DMS114 treated with DMSO at 0.1 percent for 48 hours (cell line): ENCODE measurements at regions not wholly inside any gene's neighbourhood (a gene's known extent, or its start where the extent isn't known, plus 50 kb on each side); places are given as distances from the start of the nearest gene placed in this dataset.
"Not testable (repeated sequence)": the region's sequence is repeated elsewhere in the genome, so short reads cannot be mapped to it uniquely, and the experiment has no call there.

Source experiments
- DNase-seq: peaks from one replicate; lab custom pipeline; 2025; ENCODE audit not compliant: unreplicated experiment; lab: John Stamatoyannopoulos, UW

DNA sequence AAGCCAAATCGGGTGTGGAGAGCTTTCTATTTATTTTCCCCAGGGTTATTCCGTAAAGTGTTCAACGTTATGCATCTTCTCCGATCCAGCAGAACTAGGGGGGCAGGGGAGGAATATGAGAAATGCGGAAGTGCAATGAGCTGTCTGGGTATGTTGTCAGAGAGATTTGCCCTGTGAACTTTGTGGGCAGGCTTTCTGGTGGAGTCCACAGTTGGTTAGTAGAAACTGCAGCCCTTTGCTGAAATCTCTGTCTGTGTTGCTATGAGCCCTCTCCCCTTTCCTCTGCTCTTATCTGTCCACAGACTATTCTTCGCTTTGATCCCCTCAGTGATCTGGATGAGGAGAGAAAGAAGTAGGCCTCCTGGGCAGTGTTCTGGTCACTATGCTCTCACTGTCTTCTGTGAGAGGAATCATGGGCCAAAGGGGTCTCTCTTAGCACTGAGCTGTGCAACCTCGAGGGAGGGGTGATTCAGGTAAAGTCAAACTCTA lies 158.9 kb upstream of the FUT9 start:
- DNase-seq: no peak

DNA sequence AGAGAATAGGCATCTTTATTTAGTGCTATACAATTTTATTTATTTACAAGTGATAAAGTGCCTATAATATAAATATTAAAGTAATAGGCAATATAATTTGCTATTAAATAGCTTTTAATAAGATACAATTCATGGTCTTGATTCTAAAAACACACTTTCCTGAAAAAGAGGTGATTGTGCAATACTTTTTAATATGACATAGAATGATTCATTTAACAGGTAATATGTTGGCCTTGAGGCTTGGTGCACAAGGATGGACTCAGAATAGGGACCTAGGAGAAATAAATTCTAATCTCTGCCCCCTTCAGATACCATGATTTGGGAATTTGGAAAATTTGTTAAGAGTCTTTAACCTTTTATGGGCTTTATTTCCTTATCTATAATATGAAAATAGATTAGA lies 149.9 kb upstream of the FUT9 start:
- no peak for DNase-seq

GRCh38 chr6:95866732-95867131 lies 149.0 kb upstream of the FUT9 start:
- no peak for DNase-seq

DNA sequence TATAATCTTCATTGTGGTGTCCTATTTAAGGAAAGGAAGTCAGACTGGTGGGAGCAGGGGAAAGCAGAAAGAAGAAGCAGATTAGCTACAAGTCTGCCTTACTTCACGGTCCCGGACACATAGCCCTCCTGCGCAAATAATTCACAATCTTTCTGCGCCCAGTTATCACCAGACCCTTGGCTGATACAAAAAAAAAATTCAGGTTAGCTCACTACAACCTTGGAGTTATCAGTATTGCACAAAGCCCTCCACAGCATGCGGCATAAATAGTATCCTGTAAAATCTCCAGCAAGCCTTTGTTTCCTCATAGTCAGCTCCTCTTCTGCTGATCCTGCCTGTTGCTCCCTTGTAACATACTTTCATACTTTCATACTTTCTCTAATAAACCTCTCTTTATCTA lies 148.6 kb upstream of the FUT9 start:
- no peak for DNase-seq

DNA sequence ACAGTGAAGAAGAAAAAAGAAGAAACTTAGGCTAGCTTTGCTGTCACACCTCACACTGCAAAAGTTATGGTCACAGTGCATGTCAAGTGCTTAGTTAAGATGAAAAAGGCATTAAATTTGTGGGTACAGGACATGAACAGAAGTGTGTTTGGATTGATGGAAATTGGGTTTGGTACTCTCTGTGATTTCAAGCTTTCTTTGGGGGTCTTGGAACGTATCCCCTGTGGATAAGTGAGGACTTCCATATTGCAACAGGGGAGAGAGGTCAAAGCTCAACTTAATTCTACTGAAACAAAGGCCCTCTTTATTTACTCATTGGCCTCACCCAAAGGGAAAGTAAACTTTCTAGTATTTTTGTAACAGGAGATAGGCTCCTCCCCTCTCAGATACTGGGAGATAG lies 138.3 kb upstream of the FUT9 start:
- DNase-seq: no peak

- DNase-seq: no peak
These were observed 135.9 kb upstream of the FUT9 start for GRCh38 chr6:95879856-95880255.

- no peak for DNase-seq
These were observed 133.4 kb upstream of the FUT9 start for GRCh38 chr6:95882371-95882770.

GRCh38 chr6:95888711-95889110 lies 127.1 kb upstream of the FUT9 start:
- not testable (repeated sequence) for DNase-seq

- no peak for DNase-seq
These were observed 110.6 kb upstream of the FUT9 start for GRCh38 chr6:95905132-95905531.

GRCh38 chr6:95917034-95917433 lies 98.7 kb upstream of the FUT9 start:
- no peak for DNase-seq

- DNase-seq: peak; percentile 2
These were observed 92.3 kb upstream of the FUT9 start for GRCh38 chr6:95923518-95923917.

- DNase-seq: no peak
These were observed 80.0 kb upstream of the FUT9 start for GRCh38 chr6:95935736-95936135.

- DNase-seq: no peak
These were observed 68.9 kb upstream of the FUT9 start for GRCh38 chr6:95946906-95947305.

GRCh38 chr6:95948324-95948723 lies 67.5 kb upstream of the FUT9 start:
- no peak for DNase-seq

- DNase-seq: no peak
These were observed 65.8 kb upstream of the FUT9 start for GRCh38 chr6:95949985-95950384.

GRCh38 chr6:95958686-95959085 lies 57.1 kb upstream of the FUT9 start:
- DNase-seq: no peak

- DNase-seq: no peak
These were observed 56.5 kb upstream of the FUT9 start for GRCh38 chr6:95959261-95959660.
